IMR-90 (cell line): ENCODE measurements at regions not wholly inside any gene's neighbourhood (a gene's known extent, or its start where the extent isn't known, plus 50 kb on each side); places are given as distances from the start of the nearest gene placed in this dataset.
"Not testable (repeated sequence)": the region's sequence is repeated elsewhere in the genome, so short reads cannot be mapped to it uniquely, and the experiment has no call there.

Source experiments
- ATAC-seq: fragments of 200-7000 bp; cut with Tn5 transposase; 2 replicates; pipeline ENCODE4 v1.9.1; 2020; ENCODE audit warnings: low read depth, mild to moderate bottlenecking, moderate library complexity
- BruUV-seq: library from RNA; stranded (reverse); fragments of 400-500 nt; replicated peaks from 2 replicates; lab custom pipeline; 2021; lab: Mats Ljungman, UMichigan
- CTCF ChIA-PET: fragments of 300-600 bp; formaldehyde crosslinking; extraction: SDS; loops from one replicate; lab custom pipeline; 2021; ENCODE audit warnings: antibody characterized with exemption; lab: Yijun Ruan, JAX
- POLR2A ChIA-PET: fragments of 300-600 bp; sonication (Branson Sonifier 250); formaldehyde crosslinking; loops from one replicate; lab custom pipeline; 2022; ENCODE audit warnings: antibody characterized with exemption; ENCODE audit not compliant: unreplicated experiment; lab: Charles Lee
- DNase-seq: peaks from one replicate; pipeline ENCODE4 v3.0.0; 2013
- H2AFZ ChIP-seq: replicated peaks from 2 replicates; pipeline ENCODE3; 2013; ENCODE audit warnings: low read length, mild to moderate bottlenecking; ENCODE audit not compliant: poor library complexity
- H2AK5ac ChIP-seq: 2 replicates; pipeline ENCODE4 v1.6.1; 2013; ENCODE audit warnings: low read depth, low read length, inconsistent platforms
- H2AK9ac ChIP-seq: replicated peaks from 2 replicates; pipeline ENCODE3; 2013; ENCODE audit warnings: mild to moderate bottlenecking, low read depth, low read length, moderate library complexity; ENCODE audit not compliant: poor library complexity
- H2BK120ac ChIP-seq: 2 replicates; pipeline ENCODE4 v1.6.1; 2013; ENCODE audit warnings: low read depth, low read length, inconsistent platforms
- H2BK15ac ChIP-seq: 3 replicates; pipeline ENCODE4 v1.6.1; 2013; ENCODE audit warnings: low read depth, low read length, inconsistent platforms
- H2BK20ac ChIP-seq: 2 replicates; pipeline ENCODE4 v1.6.1; 2013; ENCODE audit warnings: low read depth, mild to moderate bottlenecking, inconsistent platforms, low read length, moderate library complexity
- H2BK5ac ChIP-seq: 2 replicates; pipeline ENCODE4 v1.6.1; 2013; ENCODE audit warnings: mild to moderate bottlenecking, low read depth, low read length, inconsistent platforms; ENCODE audit not compliant: poor library complexity, severe bottlenecking
- H3K14ac ChIP-seq: replicated peaks from 2 replicates; pipeline ENCODE4 v1.6.1; 2013; ENCODE audit warnings: low read depth, low read length, inconsistent platforms
- H3K18ac ChIP-seq: 2 replicates; pipeline ENCODE4 v1.6.1; 2013; ENCODE audit warnings: low read depth, low read length, control low read depth
- H3K23ac ChIP-seq: 2 replicates; pipeline ENCODE4 v1.6.1; 2013; ENCODE audit warnings: low read depth, low read length, inconsistent platforms
- H3K27ac ChIP-seq: 2 replicates; pipeline ENCODE4 v1.5.1; 2013; ENCODE audit warnings: mild to moderate bottlenecking, control low read depth, low read length; ENCODE audit not compliant: insufficient read depth
- H3K27me3 ChIP-seq: 2 replicates; pipeline ENCODE4 v1.6.1; 2013; ENCODE audit warnings: low read length; ENCODE audit not compliant: control insufficient read depth, insufficient read depth
- H3K36me3 ChIP-seq: 2 replicates; pipeline ENCODE4 v1.6.1; 2013; ENCODE audit warnings: low read length, mixed read lengths; ENCODE audit not compliant: control insufficient read depth, insufficient read depth
- H3K4ac ChIP-seq: 2 replicates; pipeline ENCODE4 v1.6.1; 2013; ENCODE audit warnings: low read depth, low read length, inconsistent platforms
- H3K4me1 ChIP-seq: 2 replicates; pipeline ENCODE4 v1.6.1; 2013; ENCODE audit warnings: low read length, mixed read lengths; ENCODE audit not compliant: control insufficient read depth, insufficient read depth
- H3K4me2 ChIP-seq: 2 replicates; pipeline ENCODE4 v1.6.1; 2013; ENCODE audit warnings: low read depth, mild to moderate bottlenecking, control low read depth, low read length, moderate library complexity
- H3K4me3 ChIP-seq: 2 replicates; pipeline ENCODE4 v1.5.1; 2013; ENCODE audit warnings: low read depth, mild to moderate bottlenecking, control low read depth, low read length, moderate library complexity; ENCODE audit not compliant: insufficient read depth
- H3K56ac ChIP-seq: 2 replicates; pipeline ENCODE4 v1.6.1; 2013; ENCODE audit warnings: low read length, inconsistent platforms; ENCODE audit not compliant: insufficient read depth; ENCODE audit errors: extremely low read depth
- H3K79me1 ChIP-seq, 2 experiments: 2 replicates each; pipeline ENCODE4 v1.6.1; 2013; ENCODE audit warnings: low read length in 2 of 2, inconsistent platforms in 1 of 2, low read depth in 1 of 2
- H3K9ac ChIP-seq: 2 replicates; pipeline ENCODE4 v1.6.1; 2013; ENCODE audit warnings: low read depth, low read length, control low read depth
- H3K9me1 ChIP-seq: 2 replicates; pipeline ENCODE4 v1.6.1; 2013; ENCODE audit warnings: low read length, inconsistent platforms; ENCODE audit not compliant: insufficient read depth
- H3K9me3 ChIP-seq: 2 replicates; pipeline ENCODE4 v1.6.1; 2013; ENCODE audit warnings: low read length; ENCODE audit not compliant: control insufficient read depth, insufficient read depth
- H4K20me1 ChIP-seq: 2 replicates; pipeline ENCODE4 v1.6.1; 2013; ENCODE audit warnings: low read length, inconsistent platforms; ENCODE audit not compliant: insufficient read depth
- H4K5ac ChIP-seq: 2 replicates; pipeline ENCODE4 v1.6.1; 2013; ENCODE audit warnings: mild to moderate bottlenecking, low read depth, low read length, control low read depth
- H4K8ac ChIP-seq, 2 experiments: 2 replicates each; pipeline ENCODE4 v1.6.1; 2013; ENCODE audit warnings: low read depth in 2 of 2, low read length in 2 of 2, control low read depth in 1 of 2, inconsistent platforms in 1 of 2
- H4K91ac ChIP-seq: 2 replicates; pipeline ENCODE4 v1.6.1; 2013; ENCODE audit warnings: low read depth, low read length, inconsistent platforms; ENCODE audit not compliant: insufficient read depth
- WGBS, 2 experiments: methylation state at CpG; one replicate each; pipeline versions ENCODE4 v1.1.5 to v1.1.7; 2013; ENCODE audit warnings: missing lambda C conversion rate in 2 of 2; ENCODE audit not compliant: insufficient read length in 1 of 2; ENCODE audit errors: extremely low coverage in 2 of 2; 5-methylcytosine and 5-hydroxymethylcytosine counted together
- dilution Hi-C: fragments of 300-500 bp; cut with HindIII; formaldehyde crosslinking; loops from one replicate; pipeline ENCODE4 v1.14.3; 2018; ENCODE audit warnings: low sequenced_read_pairs; ENCODE audit not compliant: unreplicated experiment
- in situ Hi-C: fragments of 300-500 bp; cut with MboI; formaldehyde crosslinking; loops from 3 replicates; pipeline ENCODE4 v1.14.3; 2019; ENCODE audit warnings: low sequenced_read_pairs, inconsistent platforms, mixed read lengths
- intact Hi-C: fragments of 100-400 bp; cut with micrococcal nuclease; formaldehyde crosslinking; loops from 2 replicates; pipeline ENCODE4 v1.10.0; 2022

- DNase-seq, POLR2A ChIA-PET, H2AK5ac ChIP-seq, H4K8ac ChIP-seq, ATAC-seq, H3K23ac ChIP-seq, H2AFZ ChIP-seq, H3K9ac ChIP-seq, H2BK5ac ChIP-seq, H2AK9ac ChIP-seq, in situ Hi-C loops, H2BK15ac ChIP-seq, BruUV-seq, H3K4me3 ChIP-seq, H4K20me1 ChIP-seq, H3K14ac ChIP-seq, dilution Hi-C loops, CTCF ChIA-PET, H4K5ac ChIP-seq, H3K18ac ChIP-seq, H3K27me3 ChIP-seq, H3K36me3 ChIP-seq, H3K79me1 ChIP-seq, H3K27ac ChIP-seq, H2BK20ac ChIP-seq, H3K56ac ChIP-seq, H3K9me1 ChIP-seq, H3K4ac ChIP-seq, H4K91ac ChIP-seq, intact Hi-C loops, H3K4me1 ChIP-seq, H2BK120ac ChIP-seq, H3K4me2 ChIP-seq, H3K9me3 ChIP-seq: not testable (repeated sequence)
- WGBS, 2 experiments: no CpG with 5 or more reads among the region's 4 CpGs
Measured at GRCh38 chr21:36268264-36268663, 51.7 kb upstream of the MORC3 start.
